ENCODE measurements at regions not wholly inside any gene's neighbourhood (a gene's known extent, or its start where the extent isn't known, plus 50 kb on each side); places are given as distances from the start of the nearest gene placed in this dataset.

DNA sequence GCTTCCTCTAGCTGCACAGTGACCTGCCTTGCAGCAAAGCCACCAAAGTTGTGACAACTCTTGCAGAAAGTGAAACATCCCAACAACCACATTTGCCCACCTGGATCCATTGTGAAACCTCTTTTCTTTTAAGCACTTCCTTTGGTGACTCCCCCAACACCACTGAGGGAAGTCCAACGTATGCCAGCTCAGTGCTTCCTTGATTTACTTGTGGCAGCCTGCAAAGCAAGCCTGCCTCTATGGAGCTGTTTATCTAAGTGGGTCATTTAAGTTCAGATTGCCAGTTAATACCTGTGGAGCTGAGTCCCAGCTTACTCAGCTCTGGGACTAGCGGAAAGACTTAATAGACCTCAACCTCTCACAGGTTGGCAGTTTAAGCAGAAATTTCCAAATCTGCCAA is 230.8 kb upstream of the GHITM start:
- TF ChIP-seq POLR2AphosphoS5 (IDR thresholded peaks at IDR 0.05) (no peak), POLR2A (IDR thresholded peaks at IDR 0.05) (no peak)
- TF ChIP-seq, protein P1, sequence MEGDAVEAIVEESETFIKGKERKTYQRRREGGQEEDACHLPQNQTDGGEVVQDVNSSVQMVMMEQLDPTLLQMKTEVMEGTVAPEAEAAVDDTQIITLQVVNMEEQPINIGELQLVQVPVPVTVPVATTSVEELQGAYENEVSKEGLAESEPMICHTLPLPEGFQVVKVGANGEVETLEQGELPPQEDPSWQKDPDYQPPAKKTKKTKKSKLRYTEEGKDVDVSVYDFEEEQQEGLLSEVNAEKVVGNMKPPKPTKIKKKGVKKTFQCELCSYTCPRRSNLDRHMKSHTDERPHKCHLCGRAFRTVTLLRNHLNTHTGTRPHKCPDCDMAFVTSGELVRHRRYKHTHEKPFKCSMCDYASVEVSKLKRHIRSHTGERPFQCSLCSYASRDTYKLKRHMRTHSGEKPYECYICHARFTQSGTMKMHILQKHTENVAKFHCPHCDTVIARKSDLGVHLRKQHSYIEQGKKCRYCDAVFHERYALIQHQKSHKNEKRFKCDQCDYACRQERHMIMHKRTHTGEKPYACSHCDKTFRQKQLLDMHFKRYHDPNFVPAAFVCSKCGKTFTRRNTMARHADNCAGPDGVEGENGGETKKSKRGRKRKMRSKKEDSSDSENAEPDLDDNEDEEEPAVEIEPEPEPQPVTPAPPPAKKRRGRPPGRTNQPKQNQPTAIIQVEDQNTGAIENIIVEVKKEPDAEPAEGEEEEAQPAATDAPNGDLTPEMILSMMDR (IDR thresholded peaks at IDR 0.05): no peak
- Histone ChIP-seq H3K27ac (no peak overlapping the region), H3K4me3 (no peak overlapping the region), H3K27me3 (replicated peaks; ENCODE audit: insufficient read depth) (no peaks in the 10 kb centered on the region), H3K9me3 (no peaks in the 10 kb centered on the region), H3K4me1 (replicated peaks) (no peaks in the 10 kb centered on the region), H3K36me3 (no peaks in the 10 kb centered on the region)
- no peak for DNase-seq (ENCODE audit: low spot score)
- 41% methylated on average over 2 of the region's 2 CpGs for WGBS
- intact Hi-C loops (cut with DNase I): no loop called here

GRCh38 chr10:83909001-83909400 is 230.3 kb upstream of the GHITM start:
- TF ChIP-seq, protein P1 (IDR thresholded peaks at IDR 0.05): no peak
- TF ChIP-seq POLR2AphosphoS5 (IDR thresholded peaks at IDR 0.05): no peak
- TF ChIP-seq POLR2A (IDR thresholded peaks at IDR 0.05): no peak
- no peak for DNase-seq (ENCODE audit: low spot score)
- H3K4me3 ChIP-seq: no peak overlapping the region
- intact Hi-C loops (cut with DNase I): no loop called here
- no peaks in the 10 kb centered on the region for H3K27me3 ChIP-seq (replicated peaks; ENCODE audit: insufficient read depth)
- no peaks in the 10 kb centered on the region for H3K9me3 ChIP-seq
- H3K36me3 ChIP-seq: no peaks in the 10 kb centered on the region
- H3K27ac ChIP-seq: no peak overlapping the region
- no peaks in the 10 kb centered on the region for H3K4me1 ChIP-seq (replicated peaks)
- 22% methylated on average over 7 of the region's 7 CpGs for WGBS

GRCh38 chr10:83915801-83916200 is 223.5 kb upstream of the GHITM start:
- no peaks in the 10 kb centered on the region for H3K27me3 ChIP-seq (replicated peaks; ENCODE audit: insufficient read depth)
- intact Hi-C loops (cut with DNase I): no loop called here
- no peaks in the 10 kb centered on the region for H3K36me3 ChIP-seq
- no peaks in the 10 kb centered on the region for H3K9me3 ChIP-seq
- no peaks in the 10 kb centered on the region for H3K4me1 ChIP-seq (replicated peaks)
- DNase-seq (ENCODE audit: low spot score): no peak
- WGBS: 40% methylated on average over 1 of the region's 1 CpG
- TF ChIP-seq, protein P1 (IDR thresholded peaks at IDR 0.05): no peak
- TF ChIP-seq POLR2AphosphoS5 (IDR thresholded peaks at IDR 0.05): no peak
- no peak for TF ChIP-seq POLR2A (IDR thresholded peaks at IDR 0.05)
- H3K27ac ChIP-seq: no peak overlapping the region
- H3K4me3 ChIP-seq: no peak overlapping the region

DNA sequence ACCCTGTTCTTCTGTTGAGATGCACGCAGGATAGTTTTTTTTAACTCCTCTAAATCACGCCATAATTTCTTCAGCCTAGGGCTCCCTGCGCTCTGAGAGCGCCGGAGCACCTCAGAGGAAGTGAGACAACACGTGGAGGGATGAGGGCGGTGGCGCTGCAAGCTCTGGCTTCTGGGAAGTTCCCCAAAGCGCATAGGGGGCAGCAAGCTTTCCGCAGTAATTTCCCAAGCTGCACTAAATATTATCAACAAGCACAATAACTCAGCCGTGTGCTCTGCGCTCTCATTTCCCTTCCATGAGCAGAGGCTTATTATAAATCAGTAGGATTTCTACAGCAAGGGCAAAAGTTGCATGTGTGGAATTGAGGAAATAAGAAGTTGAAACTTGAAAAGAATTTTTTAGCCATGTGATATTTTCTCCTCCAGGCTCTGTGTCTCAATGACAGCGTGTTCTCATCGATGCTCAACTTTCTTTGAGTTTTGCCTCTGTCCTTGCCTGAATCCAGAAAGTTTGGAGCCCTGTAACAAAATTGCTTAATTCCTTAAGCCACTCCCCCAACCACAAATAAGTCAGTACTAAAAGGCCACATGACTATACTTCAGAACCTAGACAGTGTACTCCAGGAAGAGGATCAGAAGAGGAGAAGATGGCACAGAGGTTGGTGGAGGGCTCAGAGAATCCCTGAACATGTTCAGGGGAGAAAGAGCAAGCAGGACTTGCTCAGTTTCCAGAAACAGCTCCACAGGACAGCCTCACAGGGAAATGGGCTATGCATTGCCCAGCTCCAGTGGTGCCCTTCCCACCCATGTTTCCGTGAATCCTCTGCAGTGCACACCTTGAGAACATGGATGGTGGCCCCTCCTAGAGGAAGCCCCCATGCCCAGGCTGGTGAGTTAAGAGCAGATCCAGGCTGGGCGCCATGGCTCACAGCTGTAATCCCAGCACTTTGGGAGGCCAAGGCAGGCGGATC is 221.5 kb upstream of the GHITM start:
- 41% methylated on average over 17 of the region's 17 CpGs for WGBS
- no peak for DNase-seq (ENCODE audit: low spot score)
- intact Hi-C loops (cut with DNase I): no loop called here

More for the DNA sequence above, 221.5 kb upstream of the GHITM start:
- Histone ChIP-seq H3K36me3 (no peaks in the 10 kb centered on the region), H3K4me1 (replicated peaks) (no peaks in the 10 kb centered on the region), H3K4me3 (no peak overlapping the region), H3K9me3 (no peaks in the 10 kb centered on the region), H3K27me3 (replicated peaks; ENCODE audit: insufficient read depth) (no peaks in the 10 kb centered on the region), H3K27ac (no peak overlapping the region)
- no peak for TF ChIP-seq POLR2AphosphoS5 (IDR thresholded peaks at IDR 0.05)
- TF ChIP-seq POLR2A (IDR thresholded peaks at IDR 0.05): no peak
- TF ChIP-seq, protein P1 (IDR thresholded peaks at IDR 0.05): no peak

Measured in prostate gland (tissue), 2 donors.